ENCODE measurements at regions not wholly inside any gene's neighbourhood (a gene's known extent, or its start where the extent isn't known, plus 50 kb on each side); places are given as distances from the start of the nearest gene placed in this dataset.

- Histone ChIP-seq H3K27ac (ENCODE audit: low read length) (no peak overlapping the region), H3K4me1 (ENCODE audit: control insufficient read depth in 1 of 2, extremely low read depth in 1 of 2, insufficient read depth in 2 of 2, low read length in 2 of 2) (no peaks in the 10 kb centered on the region), H3K27me3 (replicated peaks in 1 of 2; ENCODE audit: control insufficient read depth in 2 of 2, extremely low read depth in 1 of 2, insufficient read depth in 2 of 2, low read length in 1 of 2) (peaks cover 0 to 33% of the 10 kb centered on the region in 2 experiments), H3K4me3 (ENCODE audit: control insufficient read depth in 1 of 2, extremely low read depth in 1 of 2, low read length in 1 of 2) (no peak overlapping the region), H3K9me3 (no peaks in the 10 kb centered on the region), H3K36me3 (ENCODE audit: control insufficient read depth in 2 of 2, extremely low read depth in 1 of 2, insufficient read depth in 1 of 2, low read length in 1 of 2) (no peaks in the 10 kb centered on the region)
- 84% methylated on average over 19 of the region's 23 CpGs for WGBS (ENCODE audit: insufficient coverage)
- no peak for ATAC-seq (replicated peaks in 1 of 4)
- peaks cover 0 to 3% of the 10 kb centered on the region in 2 donors for H3K27me3 Mint-ChIP-seq
- ChIA-PET CTCF (no interaction called here), POLR2A (no interaction called here)
- H3K36me3 Mint-ChIP-seq: no peaks in the 10 kb centered on the region
- H3K4me1 Mint-ChIP-seq: no peaks in the 10 kb centered on the region
- H3K27ac Mint-ChIP-seq: no peak overlapping the region
- no peak for DNase-seq
- H3K4me3 Mint-ChIP-seq: no peak overlapping the region
- H3K9me3 Mint-ChIP-seq: no peaks in the 10 kb centered on the region
Observed at GRCh38 chr22:48588151-48588877, 1239.4 kb downstream of the BRD1 start.

DNA sequence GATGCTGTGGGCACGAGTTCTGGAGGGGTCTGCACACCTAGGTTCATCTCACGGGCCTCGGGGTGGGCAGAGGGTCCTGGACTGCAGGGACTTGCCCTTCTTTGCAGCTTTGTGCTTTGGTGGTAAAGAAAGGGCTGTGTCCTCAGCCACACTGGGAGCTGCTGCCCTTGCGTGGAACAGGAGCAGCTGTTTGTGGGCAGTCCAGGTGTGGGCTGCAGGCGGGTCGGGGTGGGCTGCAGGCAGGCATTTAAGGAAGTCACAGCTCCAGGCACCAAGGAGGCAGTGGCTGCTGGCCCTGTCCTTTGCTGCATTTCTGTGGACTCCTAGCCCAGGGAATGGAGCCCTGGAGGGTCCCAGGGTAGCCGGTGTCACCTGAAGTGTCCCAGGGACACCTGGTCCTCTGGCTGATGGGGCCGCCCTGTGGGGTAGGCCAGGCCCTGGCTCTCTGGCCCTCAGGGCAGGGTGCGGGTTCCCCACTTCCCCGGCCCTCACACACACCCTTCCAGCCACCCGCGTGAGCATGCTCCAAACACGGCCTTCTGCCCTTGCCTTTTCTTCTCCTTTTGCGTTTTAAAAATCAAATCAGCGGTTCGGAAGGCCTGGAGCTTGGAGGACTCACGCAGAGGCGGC, 1240.3 kb downstream of the BRD1 start:
- Mint-ChIP-seq H3K27me3 (peaks cover 0 to 3% of the 10 kb centered on the region in 2 donors), H3K9me3 (no peaks in the 10 kb centered on the region), H3K36me3 (no peaks in the 10 kb centered on the region), H3K4me3 (no peak overlapping the region), H3K27ac (no peak overlapping the region), H3K4me1 (no peaks in the 10 kb centered on the region)
- no peak overlapping the region for H3K4me3 ChIP-seq (ENCODE audit: control insufficient read depth in 1 of 2, extremely low read depth in 1 of 2, low read length in 1 of 2)
- H3K9me3 ChIP-seq: no peaks in the 10 kb centered on the region
- H3K36me3 ChIP-seq (ENCODE audit: control insufficient read depth in 2 of 2, extremely low read depth in 1 of 2, insufficient read depth in 1 of 2, low read length in 1 of 2): no peaks in the 10 kb centered on the region
- POLR2A ChIA-PET: no interaction called here
- ATAC-seq (replicated peaks in 1 of 4) (no peak), DNase-seq (no peak)
- H3K27ac ChIP-seq (ENCODE audit: low read length): no peak overlapping the region
- H3K27me3 ChIP-seq (replicated peaks in 1 of 2; ENCODE audit: control insufficient read depth in 2 of 2, extremely low read depth in 1 of 2, insufficient read depth in 2 of 2, low read length in 1 of 2): peaks cover 0 to 31% of the 10 kb centered on the region in 2 experiments
- no peaks in the 10 kb centered on the region for H3K4me1 ChIP-seq (ENCODE audit: control insufficient read depth in 1 of 2, extremely low read depth in 1 of 2, insufficient read depth in 2 of 2, low read length in 2 of 2)
- 57% methylated on average over 13 of the region's 18 CpGs for WGBS (ENCODE audit: insufficient coverage)
- CTCF ChIA-PET: no interaction called here

DNA sequence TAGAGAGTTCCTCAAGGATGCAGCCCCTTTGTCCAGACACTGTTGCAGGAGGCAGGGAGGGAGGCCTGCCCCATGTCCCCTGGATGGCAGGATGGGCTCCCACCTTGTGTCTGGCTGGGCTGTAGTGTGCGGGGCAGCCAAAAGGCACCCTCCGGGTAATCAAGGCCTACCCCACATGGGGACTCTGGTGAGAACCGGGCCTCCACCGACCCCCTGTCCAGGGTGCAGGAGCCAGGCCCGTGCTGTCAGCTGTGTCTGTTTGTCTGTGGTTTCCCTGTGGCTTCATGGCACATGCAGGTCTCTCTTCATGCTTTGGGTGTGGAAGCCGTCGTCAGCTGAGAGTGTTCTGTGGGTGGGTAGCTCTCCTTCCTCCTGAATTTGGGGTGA, 1240.9 kb downstream of the BRD1 start:
- Histone ChIP-seq H3K36me3 (ENCODE audit: control insufficient read depth in 2 of 2, extremely low read depth in 1 of 2, insufficient read depth in 1 of 2, low read length in 1 of 2) (no peaks in the 10 kb centered on the region), H3K27ac (ENCODE audit: low read length) (no peak overlapping the region), H3K4me1 (ENCODE audit: control insufficient read depth in 1 of 2, extremely low read depth in 1 of 2, insufficient read depth in 2 of 2, low read length in 2 of 2) (no peaks in the 10 kb centered on the region), H3K9me3 (no peaks in the 10 kb centered on the region), H3K4me3 (ENCODE audit: control insufficient read depth in 1 of 2, extremely low read depth in 1 of 2, low read length in 1 of 2) (no peak overlapping the region), H3K27me3 (replicated peaks in 1 of 2; ENCODE audit: control insufficient read depth in 2 of 2, extremely low read depth in 1 of 2, insufficient read depth in 2 of 2, low read length in 1 of 2) (peaks cover 0 to 28% of the 10 kb centered on the region in 2 experiments)
- Mint-ChIP-seq H3K27ac (no peak overlapping the region), H3K36me3 (no peaks in the 10 kb centered on the region), H3K9me3 (no peaks in the 10 kb centered on the region), H3K4me1 (no peaks in the 10 kb centered on the region), H3K27me3 (peaks cover 0 to 3% of the 10 kb centered on the region in 2 donors), H3K4me3 (no peak overlapping the region)
- ATAC-seq (replicated peaks in 1 of 4) (no peak), DNase-seq (no peak)
- POLR2A ChIA-PET: no interaction called here
- 36% methylated on average over 7 of the region's 7 CpGs for WGBS (ENCODE audit: insufficient coverage)
- CTCF ChIA-PET: no interaction called here

- Mint-ChIP-seq H3K27ac (no peak overlapping the region), H3K9me3 (no peaks in the 10 kb centered on the region), H3K4me1 (no peaks in the 10 kb centered on the region), H3K36me3 (no peaks in the 10 kb centered on the region), H3K27me3 (peaks cover 0 to 3% of the 10 kb centered on the region in 2 donors), H3K4me3 (no peak overlapping the region)
- ATAC-seq (replicated peaks in 1 of 4) (no peak), DNase-seq (no peak)
- CTCF ChIA-PET: no interaction called here
- POLR2A ChIA-PET: no interaction called here
- H3K27me3 ChIP-seq (replicated peaks in 1 of 2; ENCODE audit: control insufficient read depth in 2 of 2, extremely low read depth in 1 of 2, insufficient read depth in 2 of 2, low read length in 1 of 2): peaks cover 0 to 28% of the 10 kb centered on the region in 2 experiments
- H3K4me3 ChIP-seq (ENCODE audit: control insufficient read depth in 1 of 2, extremely low read depth in 1 of 2, low read length in 1 of 2): no peak overlapping the region
- no peak overlapping the region for H3K27ac ChIP-seq (ENCODE audit: low read length)
- no peaks in the 10 kb centered on the region for H3K36me3 ChIP-seq (ENCODE audit: control insufficient read depth in 2 of 2, extremely low read depth in 1 of 2, insufficient read depth in 1 of 2, low read length in 1 of 2)
- 78% methylated on average over 14 of the region's 21 CpGs for WGBS (ENCODE audit: insufficient coverage)
- no peaks in the 10 kb centered on the region for H3K9me3 ChIP-seq
- H3K4me1 ChIP-seq (ENCODE audit: control insufficient read depth in 1 of 2, extremely low read depth in 1 of 2, insufficient read depth in 2 of 2, low read length in 2 of 2): no peaks in the 10 kb centered on the region
Observed at GRCh38 chr22:48585916-48586798, 1241.5 kb downstream of the BRD1 start.

- no peak for DNase-seq
- 98% methylated on average over 3 of the region's 3 CpGs for WGBS (ENCODE audit: insufficient coverage)
- Histone ChIP-seq H3K4me3 (ENCODE audit: control insufficient read depth in 1 of 2, extremely low read depth in 1 of 2, low read length in 1 of 2) (no peak overlapping the region), H3K27ac (ENCODE audit: low read length) (no peak overlapping the region), H3K4me1 (ENCODE audit: control insufficient read depth in 1 of 2, extremely low read depth in 1 of 2, insufficient read depth in 2 of 2, low read length in 2 of 2) (no peaks in the 10 kb centered on the region), H3K9me3 (no peaks in the 10 kb centered on the region), H3K27me3 (replicated peaks in 1 of 2; ENCODE audit: control insufficient read depth in 2 of 2, extremely low read depth in 1 of 2, insufficient read depth in 2 of 2, low read length in 1 of 2) (peaks cover 3 to 26% of the 10 kb centered on the region in 2 experiments), H3K36me3 (ENCODE audit: control insufficient read depth in 2 of 2, extremely low read depth in 1 of 2, insufficient read depth in 1 of 2, low read length in 1 of 2) (no peaks in the 10 kb centered on the region)
- Mint-ChIP-seq H3K9me3 (no peaks in the 10 kb centered on the region), H3K36me3 (no peaks in the 10 kb centered on the region), H3K4me1 (no peaks in the 10 kb centered on the region), H3K27ac (no peak overlapping the region), H3K4me3 (no peak overlapping the region), H3K27me3 (peaks cover 0 to 7% of the 10 kb centered on the region in 2 donors)
- POLR2A ChIA-PET: no interaction called here
- ATAC-seq (replicated peaks in 1 of 4): no peak
- CTCF ChIA-PET: no interaction called here
Observed at GRCh38 chr22:48584170-48584569, 1243.5 kb downstream of the BRD1 start.

- CTCF ChIA-PET: no interaction called here
- DNase-seq: no peak
Observed at GRCh38 chr22:48581796-48582469, 1245.7 kb downstream of the BRD1 start.

More at GRCh38 chr22:48581796-48582469, 1245.7 kb downstream of the BRD1 start:
- Mint-ChIP-seq H3K36me3 (no peaks in the 10 kb centered on the region), H3K27ac (no peak overlapping the region), H3K27me3 (peaks cover 11 to 18% of the 10 kb centered on the region in 2 donors), H3K4me1 (peaks cover 0 to 5% (median 0%) of the 10 kb centered on the region in 3 donors), H3K9me3 (no peaks in the 10 kb centered on the region), H3K4me3 (no peak overlapping the region)
- WGBS (ENCODE audit: insufficient coverage): 93% methylated on average over 17 of the region's 20 CpGs
- Histone ChIP-seq H3K4me3 (ENCODE audit: control insufficient read depth in 1 of 2, extremely low read depth in 1 of 2, low read length in 1 of 2) (no peak overlapping the region), H3K4me1 (ENCODE audit: control insufficient read depth in 1 of 2, extremely low read depth in 1 of 2, insufficient read depth in 2 of 2, low read length in 2 of 2) (no peaks in the 10 kb centered on the region), H3K27me3 (replicated peaks in 1 of 2; ENCODE audit: control insufficient read depth in 2 of 2, extremely low read depth in 1 of 2, insufficient read depth in 2 of 2, low read length in 1 of 2) (peaks cover 3 to 31% of the 10 kb centered on the region in 2 experiments), H3K9me3 (no peaks in the 10 kb centered on the region), H3K27ac (ENCODE audit: low read length) (no peak overlapping the region), H3K36me3 (ENCODE audit: control insufficient read depth in 2 of 2, extremely low read depth in 1 of 2, insufficient read depth in 1 of 2, low read length in 1 of 2) (no peaks in the 10 kb centered on the region)
- POLR2A ChIA-PET: no interaction called here
- no peak for ATAC-seq (replicated peaks in 1 of 4)

All from T-cell (primary cell).